ENCODE measurements at regions not wholly inside any gene's neighbourhood (a gene's known extent, or its start where the extent isn't known, plus 50 kb on each side); places are given as distances from the start of the nearest gene placed in this dataset.

DNA sequence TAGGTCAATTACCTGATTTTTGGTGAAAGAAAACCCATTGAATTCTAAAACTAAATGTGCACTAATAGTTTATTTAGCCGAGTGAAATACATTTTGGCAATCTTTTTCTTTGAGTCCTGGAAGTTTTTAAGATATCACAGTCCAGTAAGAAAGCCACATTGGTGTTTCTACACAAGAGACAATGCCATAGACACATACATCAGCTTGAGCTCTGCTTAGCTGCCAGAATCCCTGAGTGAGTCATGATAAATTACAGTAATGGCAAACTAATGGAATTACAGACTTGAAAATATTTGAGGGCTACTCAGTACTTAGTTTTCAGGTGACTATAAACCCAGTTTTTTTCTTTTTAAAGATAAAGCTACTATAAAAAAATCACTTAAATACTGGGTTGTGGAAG is 155.4 kb downstream of the OR4C45 start:
- TF ChIP-seq, protein P1, sequence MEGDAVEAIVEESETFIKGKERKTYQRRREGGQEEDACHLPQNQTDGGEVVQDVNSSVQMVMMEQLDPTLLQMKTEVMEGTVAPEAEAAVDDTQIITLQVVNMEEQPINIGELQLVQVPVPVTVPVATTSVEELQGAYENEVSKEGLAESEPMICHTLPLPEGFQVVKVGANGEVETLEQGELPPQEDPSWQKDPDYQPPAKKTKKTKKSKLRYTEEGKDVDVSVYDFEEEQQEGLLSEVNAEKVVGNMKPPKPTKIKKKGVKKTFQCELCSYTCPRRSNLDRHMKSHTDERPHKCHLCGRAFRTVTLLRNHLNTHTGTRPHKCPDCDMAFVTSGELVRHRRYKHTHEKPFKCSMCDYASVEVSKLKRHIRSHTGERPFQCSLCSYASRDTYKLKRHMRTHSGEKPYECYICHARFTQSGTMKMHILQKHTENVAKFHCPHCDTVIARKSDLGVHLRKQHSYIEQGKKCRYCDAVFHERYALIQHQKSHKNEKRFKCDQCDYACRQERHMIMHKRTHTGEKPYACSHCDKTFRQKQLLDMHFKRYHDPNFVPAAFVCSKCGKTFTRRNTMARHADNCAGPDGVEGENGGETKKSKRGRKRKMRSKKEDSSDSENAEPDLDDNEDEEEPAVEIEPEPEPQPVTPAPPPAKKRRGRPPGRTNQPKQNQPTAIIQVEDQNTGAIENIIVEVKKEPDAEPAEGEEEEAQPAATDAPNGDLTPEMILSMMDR (IDR thresholded peaks at IDR 0.05; ENCODE audit: low read length), result no peak
- TF ChIP-seq EZH2 (optimal IDR thresholded peaks at IDR 0.05; ENCODE audit: low read depth, low read length), result no peak

Data from MM.1S (cell line).